ENCODE measurements at regions not wholly inside any gene's neighbourhood (a gene's known extent, or its start where the extent isn't known, plus 50 kb on each side); places are given as distances from the start of the nearest gene placed in this dataset.

GRCh38 chr20:11316244-11316643 lies 601.4 kb upstream of the BTBD3 start:
- TF ChIP-seq PPARA (CRISPR knock-in tag; IDR thresholded peaks at IDR 0.05; ENCODE audit: borderline replicate concordance) = no peak
- no peak for TF ChIP-seq CSRNP3 (CRISPR knock-in tag; IDR thresholded peaks at IDR 0.05)
- TF ChIP-seq CREB5 (CRISPR knock-in tag; IDR thresholded peaks at IDR 0.05; ENCODE audit: low read depth) = no peak
- no peak for TF ChIP-seq ZFP30 (CRISPR knock-in tag; IDR thresholded peaks at IDR 0.05)
- TF ChIP-seq ZNF70 (CRISPR knock-in tag; IDR thresholded peaks at IDR 0.05) = no peak
- no peak for TF ChIP-seq CSDC2 (CRISPR knock-in tag; IDR thresholded peaks at IDR 0.05)
- TF ChIP-seq ZFP3 (CRISPR knock-in tag; IDR thresholded peaks at IDR 0.05) = no peak
- TF ChIP-seq ZC3H10 (CRISPR knock-in tag; IDR thresholded peaks at IDR 0.05) = no peak
- no peak for TF ChIP-seq ISL1 (CRISPR knock-in tag; IDR thresholded peaks at IDR 0.05)
- TF ChIP-seq, protein P1, sequence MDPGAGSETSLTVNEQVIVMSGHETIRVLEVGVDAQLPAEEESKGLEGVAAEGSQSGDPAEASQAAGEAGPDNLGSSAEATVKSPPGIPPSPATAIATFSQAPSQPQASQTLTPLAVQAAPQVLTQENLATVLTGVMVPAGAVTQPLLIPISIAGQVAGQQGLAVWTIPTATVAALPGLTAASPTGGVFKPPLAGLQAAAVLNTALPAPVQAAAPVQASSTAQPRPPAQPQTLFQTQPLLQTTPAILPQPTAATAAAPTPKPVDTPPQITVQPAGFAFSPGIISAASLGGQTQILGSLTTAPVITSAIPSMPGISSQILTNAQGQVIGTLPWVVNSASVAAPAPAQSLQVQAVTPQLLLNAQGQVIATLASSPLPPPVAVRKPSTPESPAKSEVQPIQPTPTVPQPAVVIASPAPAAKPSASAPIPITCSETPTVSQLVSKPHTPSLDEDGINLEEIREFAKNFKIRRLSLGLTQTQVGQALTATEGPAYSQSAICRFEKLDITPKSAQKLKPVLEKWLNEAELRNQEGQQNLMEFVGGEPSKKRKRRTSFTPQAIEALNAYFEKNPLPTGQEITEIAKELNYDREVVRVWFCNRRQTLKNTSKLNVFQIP (CRISPR knock-in tag; IDR thresholded peaks at IDR 0.05; ENCODE audit: borderline replicate concordance, low read depth) = no peak
- TF ChIP-seq ZNF565 (CRISPR knock-in tag; conservative IDR thresholded peaks at IDR 0.05; ENCODE audit: low read depth) = no peak
- TF ChIP-seq SNAI2 (CRISPR knock-in tag; IDR thresholded peaks at IDR 0.05) = no peak

DNA sequence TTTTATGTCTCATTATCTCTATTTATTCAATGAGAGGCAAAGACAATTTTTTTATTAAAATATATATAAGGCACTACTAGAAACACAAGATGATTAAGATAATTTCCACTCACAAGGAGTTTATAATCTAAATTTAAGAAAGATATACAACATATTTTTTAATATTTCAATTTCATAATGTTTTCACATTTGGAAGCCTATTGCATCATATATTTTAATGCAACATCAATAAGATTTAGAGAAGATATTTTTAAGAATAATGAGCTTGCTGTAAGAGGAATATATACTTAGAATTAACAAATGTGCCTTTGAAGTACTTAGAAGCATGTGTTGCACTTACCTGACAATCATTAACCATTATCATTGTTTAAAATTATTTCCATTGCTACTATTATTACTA lies 597.7 kb upstream of the BTBD3 start:
- ATAC-seq = no peak
- TF ChIP-seq ESRRG (CRISPR knock-in tag; IDR thresholded peaks at IDR 0.05) (no peak), BACH2 (CRISPR knock-in tag; IDR thresholded peaks at IDR 0.05; ENCODE audit: borderline replicate concordance) (no peak), TSHZ2 (CRISPR knock-in tag; IDR thresholded peaks at IDR 0.05) (no peak), CREB5 (CRISPR knock-in tag; IDR thresholded peaks at IDR 0.05; ENCODE audit: low read depth) (no peak), PPARA (CRISPR knock-in tag; IDR thresholded peaks at IDR 0.05; ENCODE audit: borderline replicate concordance) (no peak), TCF4 (CRISPR knock-in tag; IDR thresholded peaks at IDR 0.05; ENCODE audit: borderline replicate concordance) (no peak), CSRNP3 (CRISPR knock-in tag; IDR thresholded peaks at IDR 0.05) (no peak), SNAI2 (CRISPR knock-in tag; IDR thresholded peaks at IDR 0.05) (no peak), GLIS3 (CRISPR knock-in tag; IDR thresholded peaks at IDR 0.05) (no peak), ISL1 (CRISPR knock-in tag; IDR thresholded peaks at IDR 0.05) (no peak), RARB (CRISPR knock-in tag; IDR thresholded peaks at IDR 0.05) (no peak), ZNF8 (CRISPR knock-in tag; IDR thresholded peaks at IDR 0.05) (no peak), CSDC2 (CRISPR knock-in tag; IDR thresholded peaks at IDR 0.05) (no peak), ZNF565 (CRISPR knock-in tag; conservative IDR thresholded peaks at IDR 0.05; ENCODE audit: low read depth) (no peak), OSR1 (CRISPR knock-in tag; IDR thresholded peaks at IDR 0.05) (no peak), ARNTL (CRISPR knock-in tag; IDR thresholded peaks at IDR 0.05; ENCODE audit: borderline replicate concordance, low read depth) (no peak), ZFP30 (CRISPR knock-in tag; IDR thresholded peaks at IDR 0.05) (no peak), PATZ1 (CRISPR knock-in tag; IDR thresholded peaks at IDR 0.05; ENCODE audit: borderline replicate concordance) (no peak)
- TF ChIP-seq, protein P1 (CRISPR knock-in tag; IDR thresholded peaks at IDR 0.05; ENCODE audit: borderline replicate concordance, low read depth) = no peak

More at GRCh38 chr20:11316244-11316643, 601.4 kb upstream of the BTBD3 start:
- ATAC-seq = no peak
